ENCODE measurements at regions not wholly inside any gene's neighbourhood (a gene's known extent, or its start where the extent isn't known, plus 50 kb on each side); places are given as distances from the start of the nearest gene placed in this dataset.
"Not testable (repeated sequence)": the region's sequence is repeated elsewhere in the genome, so short reads cannot be mapped to it uniquely, and the experiment has no call there.

GRCh38 chr10:34907743-34908430 is 92.8 kb upstream of the PARD3 start:
- DNase-seq: no peak

- peak; percentile 64 for DNase-seq
Observed at GRCh38 chr10:34906067-34906965, 91.2 kb upstream of the PARD3 start.

GRCh38 chr10:34905200-34905927 is 90.3 kb upstream of the PARD3 start:
- DNase-seq: no peak

- DNase-seq: no peak
Observed at GRCh38 chr10:34904191-34904590, 89.1 kb upstream of the PARD3 start.

GRCh38 chr10:34899161-34899560 is 84.1 kb upstream of the PARD3 start:
- DNase-seq: no peak

GRCh38 chr10:34895977-34896376 is 80.9 kb upstream of the PARD3 start:
- no peak for DNase-seq

GRCh38 chr10:34895046-34895445 is 80.0 kb upstream of the PARD3 start:
- not testable (repeated sequence) for DNase-seq

- DNase-seq: not testable (repeated sequence)
Observed at GRCh38 chr10:34892521-34892920, 77.4 kb upstream of the PARD3 start.

GRCh38 chr10:34890939-34891338 is 75.8 kb upstream of the PARD3 start:
- DNase-seq: no peak

- no peak for DNase-seq
Observed at GRCh38 chr10:34889004-34889869, 74.1 kb upstream of the PARD3 start.

GRCh38 chr10:34886906-34887642 is 72.0 kb upstream of the PARD3 start:
- DNase-seq: no peak

- DNase-seq: no peak
Observed at GRCh38 chr10:34885898-34886297, 70.8 kb upstream of the PARD3 start.

GRCh38 chr10:34885011-34885410 is 69.9 kb upstream of the PARD3 start:
- no peak for DNase-seq

GRCh38 chr10:34884272-34884952 is 69.3 kb upstream of the PARD3 start:
- DNase-seq: no peak

GRCh38 chr10:34880817-34881216 is 65.7 kb upstream of the PARD3 start:
- no peak for DNase-seq

GRCh38 chr10:34878651-34879050 is 63.6 kb upstream of the PARD3 start:
- DNase-seq: not testable (repeated sequence)

- DNase-seq: no peak
Observed at GRCh38 chr10:34875061-34875460, 60.0 kb upstream of the PARD3 start.

- no peak for DNase-seq
Observed at GRCh38 chr10:34872820-34873219, 57.7 kb upstream of the PARD3 start.

GRCh38 chr10:34869135-34869836 is 54.2 kb upstream of the PARD3 start:
- DNase-seq: no peak

- DNase-seq: no peak
Observed at GRCh38 chr10:34868589-34868988, 53.5 kb upstream of the PARD3 start.

GRCh38 chr10:34866848-34867247 is 51.8 kb upstream of the PARD3 start:
- no peak for DNase-seq

Data from NCI-H526 treated with DMSO at 0.1 percent for 48 hours (cell line).